GM06990 (cell line): ENCODE measurements at regions not wholly inside any gene's neighbourhood (a gene's known extent, or its start where the extent isn't known, plus 50 kb on each side); places are given as distances from the start of the nearest gene placed in this dataset.
"Not testable (repeated sequence)": the region's sequence is repeated elsewhere in the genome, so short reads cannot be mapped to it uniquely, and the experiment has no call there.

ENCODE experiments used
- DNase-seq: peaks from one replicate; pipeline ENCODE4 v3.0.0-alpha.2; 2011; ENCODE audit not compliant: insufficient read length; ENCODE audit errors: extremely low read depth
- H3K27me3 ChIP-seq: replicated peaks from 2 replicates; pipeline ENCODE4 v1.6.0; 2011; ENCODE audit warnings: low read length; ENCODE audit not compliant: control insufficient read depth, insufficient read depth
- H3K36me3 ChIP-seq: 2 replicates; pipeline ENCODE4 v1.5.1; 2011; ENCODE audit warnings: low read length; ENCODE audit not compliant: control insufficient read depth, insufficient read depth
- H3K4me3 ChIP-seq: replicated peaks from 2 replicates; pipeline ENCODE4 v1.5.1; 2011; ENCODE audit warnings: low read depth, mild to moderate bottlenecking, control low read depth, low read length
- CTCF ChIP-seq: IDR thresholded peaks from 2 replicates; pipeline ENCODE4 v1.5.1; 2011; ENCODE audit warnings: low read length, control low read depth, mild to moderate bottlenecking, inconsistent platforms; ENCODE audit not compliant: insufficient read depth, poor library complexity, severe bottlenecking

GRCh38 chr4:138393886-138394610 lies 151.9 kb upstream of the SLC7A11 start:
- Histone ChIP-seq H3K36me3 (no peaks in the 10 kb centered on the region), H3K27me3 (no peaks in the 10 kb centered on the region), H3K4me3 (no peak overlapping the region)
- no peak for TF ChIP-seq CTCF
- no peak for DNase-seq

GRCh38 chr4:138392751-138393308 lies 150.7 kb upstream of the SLC7A11 start:
- DNase-seq = no peak
- no peaks in the 10 kb centered on the region for H3K36me3 ChIP-seq
- TF ChIP-seq CTCF = no peak
- H3K4me3 ChIP-seq = no peak overlapping the region
- H3K27me3 ChIP-seq = no peaks in the 10 kb centered on the region

- H3K36me3 ChIP-seq = no peaks in the 10 kb centered on the region
- H3K4me3 ChIP-seq = no peak overlapping the region
- H3K27me3 ChIP-seq = no peaks in the 10 kb centered on the region
- no peak for TF ChIP-seq CTCF
- no peak for DNase-seq
Observed at GRCh38 chr4:138389976-138390685, 148.0 kb upstream of the SLC7A11 start.

- TF ChIP-seq CTCF = no peak
- DNase-seq = no peak
- no peaks in the 10 kb centered on the region for H3K36me3 ChIP-seq
- no peaks in the 10 kb centered on the region for H3K27me3 ChIP-seq
- no peak overlapping the region for H3K4me3 ChIP-seq
Observed at GRCh38 chr4:138374947-138375346, 132.8 kb upstream of the SLC7A11 start.

GRCh38 chr4:138367942-138368341 lies 125.8 kb upstream of the SLC7A11 start:
- DNase-seq = no peak
- no peaks in the 10 kb centered on the region for H3K27me3 ChIP-seq
- no peak overlapping the region for H3K4me3 ChIP-seq
- H3K36me3 ChIP-seq = no peaks in the 10 kb centered on the region
- no peak for TF ChIP-seq CTCF

- not testable (repeated sequence) for DNase-seq, H3K27me3 ChIP-seq, H3K36me3 ChIP-seq, H3K4me3 ChIP-seq
Observed at GRCh38 chr4:138352446-138352845, 110.3 kb upstream of the SLC7A11 start.
